ENCODE measurements at regions not wholly inside any gene's neighbourhood (a gene's known extent, or its start where the extent isn't known, plus 50 kb on each side); places are given as distances from the start of the nearest gene placed in this dataset.

DNA sequence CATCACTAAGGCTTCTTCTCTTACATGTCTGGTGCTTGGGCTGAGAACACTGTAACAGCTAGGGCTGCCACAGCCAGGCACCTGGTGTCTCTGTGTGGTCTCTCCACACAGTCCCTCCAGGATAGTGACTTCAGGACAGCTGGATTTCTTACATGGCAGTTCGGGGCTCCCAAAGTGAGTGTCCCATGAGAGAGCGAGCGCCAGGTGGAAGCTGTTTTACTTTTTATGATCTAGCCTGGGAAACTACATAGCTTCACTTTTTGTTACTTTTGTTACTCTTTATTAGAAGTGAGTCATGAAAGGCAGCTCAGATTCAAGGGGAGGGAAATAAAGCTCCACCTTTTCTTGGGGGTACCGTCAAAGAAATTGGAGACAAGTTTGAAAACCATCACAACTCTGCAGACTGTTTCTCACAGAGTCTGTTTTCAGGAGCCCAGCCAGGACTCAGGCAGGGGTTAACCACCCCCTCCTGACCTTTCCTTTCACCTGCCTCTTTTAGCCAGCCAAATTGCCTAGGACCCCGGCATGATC lies 373.0 kb downstream of the MID1IP1 start:
- no peak for DNase-seq

DNA sequence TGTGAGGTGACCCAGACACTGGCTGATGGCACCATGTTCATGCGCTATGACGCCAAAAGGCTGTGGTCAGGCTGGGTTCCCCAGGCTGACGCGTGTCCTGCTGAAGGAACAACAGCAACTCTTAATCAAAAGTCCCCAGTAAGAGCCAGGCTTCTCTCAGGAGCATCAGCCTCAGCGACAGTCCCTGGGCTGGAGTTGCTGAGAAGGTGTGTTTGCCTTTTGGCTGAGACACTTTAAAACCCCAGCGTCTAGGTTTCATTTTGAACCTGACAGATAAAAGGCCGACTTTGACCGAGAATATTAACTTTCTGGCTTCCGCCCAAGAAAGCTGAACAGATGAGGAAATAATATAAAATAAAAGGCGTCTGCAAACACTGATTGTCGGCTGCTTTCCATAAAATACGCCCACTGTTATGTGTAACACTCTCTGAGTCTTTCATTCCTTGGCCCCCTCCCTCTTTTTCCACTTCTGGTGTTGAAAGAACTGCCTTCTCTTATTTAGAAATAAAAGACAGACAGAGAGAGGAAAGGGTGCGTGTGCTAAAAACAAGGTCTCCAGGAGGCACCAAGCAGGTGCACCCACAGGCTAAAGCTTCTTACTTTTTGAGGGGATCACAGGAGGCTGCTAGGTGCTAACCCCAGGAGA lies 373.6 kb downstream of the MID1IP1 start:
- DNase-seq, result peak in 1 of 2 donors; percentile 45

DNA sequence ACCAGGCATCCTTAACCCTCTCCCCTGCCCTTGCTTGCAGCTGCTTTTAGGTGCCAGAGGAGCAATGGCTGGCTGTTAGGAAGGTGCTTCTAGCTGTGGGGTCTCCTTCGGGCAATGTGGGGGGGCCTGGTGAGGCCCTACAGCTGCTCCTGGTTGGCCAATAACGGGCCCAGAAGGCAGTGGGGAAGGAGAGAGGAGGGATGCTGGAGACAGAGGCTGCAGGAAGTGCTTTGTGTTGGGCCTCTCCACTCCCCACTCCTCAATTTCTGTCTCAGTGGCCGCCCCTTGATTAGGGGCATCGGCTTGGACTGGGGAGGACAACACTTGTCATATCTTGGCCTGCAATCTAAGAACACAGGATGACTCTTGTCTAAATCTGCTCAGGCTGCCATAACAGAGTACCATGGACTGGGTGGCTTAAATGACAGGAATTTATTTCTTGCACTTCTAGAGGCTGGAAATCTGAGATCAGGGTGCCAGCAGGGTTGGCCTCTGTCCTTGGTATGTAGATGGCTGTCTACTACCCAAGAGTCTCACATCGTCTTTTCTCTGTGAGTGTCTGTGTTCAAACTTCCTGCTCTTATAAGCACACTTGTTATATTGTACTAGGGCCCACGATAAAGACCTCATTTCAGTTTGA lies 374.3 kb downstream of the MID1IP1 start:
- no peak for DNase-seq

DNA sequence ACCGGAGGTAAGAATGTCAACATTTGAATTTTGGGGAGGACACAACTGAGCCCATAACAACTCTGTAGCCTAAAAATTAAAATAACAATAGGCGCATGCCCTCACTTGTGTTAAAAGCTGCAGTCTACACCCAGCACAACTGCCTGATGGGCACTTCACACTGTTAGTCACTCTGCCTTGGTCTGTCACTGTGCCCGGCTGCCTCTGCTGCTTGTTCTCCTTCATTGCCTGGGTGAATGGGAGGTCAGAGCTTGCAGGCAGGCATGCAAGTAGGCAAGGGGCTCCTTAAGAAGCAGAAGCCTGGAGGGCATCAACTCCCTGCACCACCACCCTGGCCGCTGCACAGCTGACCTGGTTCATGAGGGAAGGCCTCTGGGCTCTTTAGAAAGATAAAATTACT lies 374.8 kb downstream of the MID1IP1 start:
- no peak for DNase-seq

DNA sequence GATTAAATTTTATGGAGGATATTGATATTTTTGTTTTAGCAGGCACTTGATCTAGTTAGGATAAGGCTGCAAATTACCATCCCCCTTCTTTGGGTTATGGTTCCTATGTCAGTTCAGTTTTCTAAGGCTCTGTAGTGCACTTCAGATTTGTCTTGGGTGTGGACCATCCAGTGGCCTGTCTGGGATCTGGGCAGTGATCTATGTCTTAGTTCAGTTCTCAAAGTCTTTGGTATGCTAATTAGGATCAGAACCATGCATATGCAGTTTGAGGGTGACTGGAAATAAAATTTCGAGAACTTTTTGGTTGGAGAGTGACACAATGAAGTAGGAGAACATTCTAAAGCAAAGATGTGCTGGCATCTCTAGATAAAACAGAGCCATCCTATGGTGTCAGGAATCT lies 388.2 kb downstream of the MID1IP1 start:
- DNase-seq, result no peak

DNA sequence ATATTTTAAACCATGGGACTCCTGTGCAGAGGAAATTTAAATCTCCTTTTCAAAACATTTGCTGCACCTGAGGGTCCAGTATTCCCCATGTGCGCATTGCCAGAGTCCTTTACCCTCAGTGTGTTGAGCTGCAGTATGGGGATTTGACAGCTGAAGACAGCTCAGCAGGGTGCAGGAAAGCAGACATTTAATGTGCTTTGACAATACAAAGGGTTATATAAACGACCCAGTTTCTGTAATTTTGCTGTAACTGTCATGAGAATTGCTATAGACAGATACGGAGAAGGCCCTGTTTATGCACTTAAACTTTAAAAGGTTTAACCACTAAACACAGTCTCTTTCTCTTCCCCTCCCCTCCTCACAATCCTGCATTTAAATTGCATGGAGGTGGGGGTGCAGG lies 393.4 kb downstream of the MID1IP1 start:
- DNase-seq, result no peak

DNA sequence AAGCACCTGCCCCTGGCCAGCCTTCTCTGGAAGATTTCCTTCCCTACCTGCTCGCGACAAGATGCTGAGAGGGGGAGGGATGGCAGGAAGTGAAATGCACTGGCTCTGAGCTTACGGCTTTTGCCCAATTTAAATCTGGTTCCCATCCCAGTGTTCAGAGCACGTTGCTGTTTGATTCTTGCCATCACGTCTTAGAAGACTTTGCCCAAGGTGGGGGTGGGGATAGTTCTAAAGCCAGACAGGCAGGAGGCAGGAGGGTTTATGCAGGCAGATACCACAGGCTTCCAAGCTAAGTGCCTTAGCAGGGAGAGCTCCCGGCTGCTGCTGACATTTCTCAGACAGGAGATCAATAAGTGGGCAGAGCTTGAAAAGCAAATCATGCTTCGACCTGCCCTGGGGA lies 393.9 kb downstream of the MID1IP1 start:
- DNase-seq, result no peak

DNA sequence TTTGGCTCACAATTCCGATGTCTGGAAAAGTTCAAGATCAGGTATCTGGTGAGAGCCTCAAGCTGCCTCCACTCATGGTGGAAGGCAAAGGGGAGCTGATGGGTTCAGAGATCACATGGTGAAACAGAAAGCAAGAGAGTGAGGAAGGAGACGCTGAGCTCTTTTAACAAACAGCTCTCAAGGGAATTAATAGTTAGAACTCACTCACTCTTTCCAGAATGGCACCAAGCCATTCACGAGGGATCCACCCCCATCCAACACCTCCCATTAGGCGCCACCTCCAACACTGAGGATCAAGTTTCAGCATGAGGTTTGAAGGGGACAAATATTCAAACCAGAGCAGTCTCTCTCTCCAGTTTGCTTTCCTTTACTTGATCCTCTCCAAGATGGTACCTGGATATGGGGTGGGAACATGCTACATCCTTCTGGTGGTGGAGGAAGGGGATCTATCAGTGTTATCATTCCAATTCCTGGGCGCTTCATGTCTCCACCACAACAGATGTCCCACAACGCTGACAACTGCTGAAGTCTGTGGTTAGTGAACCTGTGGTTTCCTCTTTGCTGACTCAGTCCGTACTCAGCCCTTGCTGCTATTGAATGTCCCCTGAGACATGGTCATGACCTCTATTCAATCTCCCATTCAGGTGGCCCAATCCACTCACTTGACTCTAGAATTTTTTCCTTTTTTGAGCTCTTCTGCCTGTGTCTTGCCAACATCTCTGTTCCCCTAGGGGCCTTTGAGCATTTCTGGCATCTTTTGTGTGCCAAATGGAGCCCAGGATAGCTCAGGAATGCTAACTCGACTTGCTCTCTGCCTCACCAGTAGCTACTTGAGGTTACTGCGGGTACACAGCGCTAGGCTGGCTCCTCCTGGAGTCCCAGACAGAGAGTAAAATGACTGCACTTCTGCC lies 395.2 kb downstream of the MID1IP1 start:
- DNase-seq, result no peak

DNA sequence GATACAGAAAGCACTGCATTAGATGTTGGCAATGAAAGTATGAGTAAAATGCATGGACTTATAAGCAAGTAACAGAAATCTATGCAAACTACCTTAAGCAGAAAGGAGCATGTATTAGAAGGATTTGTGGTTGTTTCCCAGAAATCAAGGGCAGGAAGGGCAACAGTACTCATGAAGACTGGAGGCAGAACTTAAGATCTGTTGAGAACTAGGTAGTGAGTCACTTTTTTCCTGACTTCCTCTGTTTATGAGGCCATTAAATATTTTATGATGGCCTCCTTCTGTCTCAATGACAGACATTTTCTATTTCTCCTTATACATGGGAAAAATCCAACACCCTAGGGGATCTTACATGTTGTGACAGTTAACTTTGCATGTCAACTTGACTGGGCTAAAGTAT lies 398.2 kb downstream of the MID1IP1 start:
- no peak for DNase-seq

DNA sequence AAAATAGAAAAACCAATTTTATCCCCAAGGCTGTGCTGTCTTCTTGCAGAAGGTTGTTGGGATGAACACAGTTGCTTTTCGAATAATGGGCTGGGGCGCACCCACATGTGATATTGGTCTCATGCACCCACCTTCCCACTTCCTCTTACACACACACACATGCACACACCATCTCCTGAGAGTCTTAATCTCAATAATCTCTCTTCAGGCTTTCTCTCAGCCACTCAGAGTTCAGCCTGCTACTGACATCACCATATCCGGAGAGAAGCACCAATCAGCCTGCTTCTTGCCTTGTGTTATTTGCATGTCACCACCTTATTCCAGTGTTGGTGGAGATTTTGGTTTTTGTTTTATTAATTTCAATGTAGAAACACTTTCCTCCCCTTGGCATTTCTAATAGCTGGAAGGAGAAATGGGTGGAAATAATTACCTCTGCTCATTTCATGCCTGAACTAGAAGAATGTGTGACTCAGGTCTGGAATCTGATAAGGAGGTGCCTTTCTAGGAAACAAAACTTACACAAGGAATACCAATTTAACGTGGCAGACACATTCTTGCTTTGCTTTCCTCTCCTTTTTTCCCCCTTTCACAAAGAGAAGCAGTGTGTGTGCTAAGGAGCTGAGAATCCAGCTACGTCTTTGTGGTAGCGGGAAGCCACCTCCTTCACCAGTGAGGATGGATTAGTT lies 400.2 kb downstream of the MID1IP1 start:
- DNase-seq, result no peak

DNA sequence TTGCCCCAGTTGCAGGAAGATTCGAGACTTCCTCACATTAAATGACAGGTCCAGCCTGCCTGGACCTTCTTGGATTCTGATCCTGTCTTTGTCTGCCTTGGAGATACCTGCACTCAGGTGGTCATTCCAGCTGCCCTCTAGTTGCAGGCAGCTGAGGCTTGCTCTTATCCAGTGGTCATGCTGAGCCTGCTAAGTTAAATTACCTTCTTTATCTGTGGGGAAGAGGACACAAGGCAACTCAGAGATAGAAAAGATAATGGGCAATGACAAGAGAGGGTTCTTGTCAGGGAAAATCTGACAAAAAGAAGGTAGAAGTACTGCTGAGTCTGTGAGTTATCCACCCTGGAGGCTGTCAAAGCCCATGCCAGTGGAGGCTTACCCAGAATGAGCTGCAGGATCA lies 401.4 kb downstream of the MID1IP1 start:
- DNase-seq, result no peak

DNA sequence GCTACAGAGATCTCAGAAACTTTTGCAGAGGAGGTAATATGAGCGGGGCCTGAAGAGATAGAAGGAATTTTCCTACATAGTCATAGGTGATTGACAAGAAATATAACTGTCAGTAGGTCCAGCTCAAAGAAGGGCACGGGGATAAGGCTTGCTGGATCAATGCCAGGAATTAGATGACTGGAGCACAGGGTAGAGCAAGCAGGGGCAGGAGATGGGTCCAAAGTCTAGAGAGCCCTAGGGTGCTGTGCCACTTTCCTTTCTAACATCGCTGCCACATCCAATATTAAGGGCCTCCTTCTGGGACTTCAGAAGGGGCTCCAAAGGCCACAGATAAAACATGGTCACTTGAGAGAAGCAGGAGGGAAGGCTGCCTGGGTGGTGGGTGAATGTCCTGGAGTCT lies 402.2 kb downstream of the MID1IP1 start:
- DNase-seq, result no peak

DNA sequence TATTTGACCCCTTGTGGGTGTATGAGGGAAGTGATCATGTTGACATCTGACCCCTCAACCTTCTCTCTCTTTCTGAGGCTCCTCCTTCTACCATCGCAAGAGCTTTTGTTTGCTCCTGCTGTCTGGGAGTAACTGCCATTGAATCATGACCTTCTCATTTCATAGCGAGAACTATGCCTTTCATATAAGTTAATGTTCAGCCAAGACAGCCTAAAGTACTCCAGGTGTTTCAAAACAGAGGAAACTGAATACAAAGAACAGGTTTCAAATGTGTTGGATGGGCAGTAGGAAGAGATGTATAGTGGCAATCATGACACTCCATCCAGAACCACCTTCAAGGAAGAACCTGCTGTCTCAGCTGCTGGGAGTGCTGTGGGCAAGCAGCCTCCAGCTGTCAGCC lies 403.1 kb downstream of the MID1IP1 start:
- DNase-seq, result no peak

DNA sequence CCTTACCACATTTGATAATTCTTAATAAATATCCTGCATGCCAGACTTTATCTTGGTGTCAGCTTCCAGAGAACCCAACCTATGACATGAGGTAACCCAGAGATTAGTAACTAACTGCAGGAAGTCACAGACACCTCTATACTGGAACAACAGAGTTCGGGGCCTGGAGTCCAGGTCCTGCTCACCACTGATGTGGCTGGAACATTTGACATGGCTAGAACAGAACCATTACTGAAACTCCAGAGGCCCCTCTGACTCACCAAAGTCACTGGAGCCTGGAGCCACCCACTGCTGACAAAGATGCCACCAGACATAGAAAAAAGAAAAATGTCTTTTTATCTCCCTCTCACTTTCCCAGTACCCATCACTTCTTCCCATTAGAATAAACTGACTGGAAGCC lies 403.7 kb downstream of the MID1IP1 start:
- DNase-seq, result no peak

DNA sequence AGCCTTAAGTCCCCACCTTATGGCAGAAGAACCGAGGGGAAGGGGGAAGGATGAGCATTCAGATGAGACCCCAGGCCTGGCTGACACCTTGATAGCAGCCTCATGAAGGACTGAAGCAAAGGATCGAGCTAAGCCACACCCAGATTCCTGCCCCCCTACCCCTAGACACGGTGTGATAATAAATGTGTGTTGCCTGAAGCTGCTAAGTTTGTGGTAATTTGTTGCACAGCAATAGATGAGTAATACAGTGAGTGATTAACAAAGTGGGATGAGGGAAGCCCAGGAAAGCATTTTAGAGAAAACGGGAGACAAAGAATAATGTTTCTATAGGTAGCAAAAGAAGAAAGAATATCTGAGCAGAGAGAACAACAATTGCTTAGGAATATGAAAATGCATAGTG lies 404.2 kb downstream of the MID1IP1 start:
- no peak for DNase-seq

DNA sequence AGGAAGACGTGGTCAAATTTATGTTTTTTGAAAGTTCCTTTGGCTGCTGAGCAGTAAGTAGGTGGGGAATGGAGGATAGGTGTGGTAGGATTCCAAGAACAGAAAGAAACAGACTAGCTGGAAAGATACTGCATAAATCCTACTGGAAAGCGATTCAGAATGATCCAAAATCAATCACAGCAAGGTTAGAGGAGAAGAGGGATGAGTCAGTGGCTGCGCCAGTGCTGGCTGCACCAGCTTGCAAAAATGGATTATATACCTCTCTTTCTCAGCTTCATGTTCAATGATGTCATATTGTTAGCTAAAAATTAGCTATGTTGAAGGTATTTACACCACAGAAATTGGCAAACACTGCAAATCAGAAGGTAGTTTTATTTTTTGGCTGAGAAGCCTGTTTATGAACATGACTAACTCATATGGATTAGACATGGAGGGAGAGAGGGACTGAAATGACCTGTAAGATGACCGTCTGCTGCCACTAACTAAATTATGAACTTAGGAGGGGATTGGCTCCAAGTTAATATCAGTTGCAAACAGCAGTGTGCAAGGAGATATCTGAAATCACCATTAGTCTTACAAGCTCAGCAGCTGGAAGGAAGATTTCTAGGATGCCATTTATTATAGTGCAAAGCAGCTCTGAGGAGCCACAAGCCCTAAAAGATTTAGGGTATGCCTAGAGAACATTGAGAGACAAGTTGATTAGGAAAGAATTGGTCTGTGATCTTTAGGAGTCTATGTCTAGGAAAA lies 405.3 kb downstream of the MID1IP1 start:
- no peak for DNase-seq

DNA sequence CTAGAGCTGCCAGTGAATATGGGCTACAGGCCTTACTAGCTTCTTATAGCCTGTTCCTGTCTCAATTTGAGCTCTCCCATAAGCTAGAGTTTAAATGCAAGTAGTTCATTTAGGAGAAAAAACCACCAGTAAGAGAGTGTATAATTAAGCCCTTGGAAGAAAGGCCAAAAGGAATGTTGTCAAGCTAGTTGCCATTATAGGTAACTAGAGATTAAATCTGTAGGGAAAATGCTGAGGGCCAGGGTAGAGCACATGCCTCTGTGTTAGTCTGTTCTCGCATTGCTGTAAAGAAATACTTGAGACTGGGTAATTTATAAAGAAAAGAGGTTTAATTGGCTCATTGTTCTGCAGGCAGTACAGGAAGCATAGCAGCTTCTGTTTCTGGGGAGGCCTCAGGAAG lies 410.2 kb downstream of the MID1IP1 start:
- no peak for DNase-seq

DNA sequence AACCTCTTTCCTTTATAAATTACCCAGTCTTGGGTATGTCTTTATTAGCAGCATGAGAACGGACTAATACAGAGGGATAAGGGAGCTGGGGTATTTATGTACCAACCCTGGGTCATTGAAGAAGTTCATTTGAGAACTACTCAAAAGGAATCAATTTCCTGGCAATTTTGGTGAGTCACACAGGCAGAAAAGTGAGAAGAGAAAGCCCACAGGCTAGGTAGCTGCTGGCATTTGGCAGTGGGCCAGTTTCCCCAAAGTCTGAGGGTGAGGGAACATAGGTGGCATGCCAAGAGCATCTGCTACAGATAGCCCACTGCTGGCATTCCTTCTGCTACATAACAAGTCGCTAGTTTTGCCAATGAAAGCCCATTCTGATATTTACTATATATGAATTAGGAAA lies 411.2 kb downstream of the MID1IP1 start:
- no peak for DNase-seq

DNA sequence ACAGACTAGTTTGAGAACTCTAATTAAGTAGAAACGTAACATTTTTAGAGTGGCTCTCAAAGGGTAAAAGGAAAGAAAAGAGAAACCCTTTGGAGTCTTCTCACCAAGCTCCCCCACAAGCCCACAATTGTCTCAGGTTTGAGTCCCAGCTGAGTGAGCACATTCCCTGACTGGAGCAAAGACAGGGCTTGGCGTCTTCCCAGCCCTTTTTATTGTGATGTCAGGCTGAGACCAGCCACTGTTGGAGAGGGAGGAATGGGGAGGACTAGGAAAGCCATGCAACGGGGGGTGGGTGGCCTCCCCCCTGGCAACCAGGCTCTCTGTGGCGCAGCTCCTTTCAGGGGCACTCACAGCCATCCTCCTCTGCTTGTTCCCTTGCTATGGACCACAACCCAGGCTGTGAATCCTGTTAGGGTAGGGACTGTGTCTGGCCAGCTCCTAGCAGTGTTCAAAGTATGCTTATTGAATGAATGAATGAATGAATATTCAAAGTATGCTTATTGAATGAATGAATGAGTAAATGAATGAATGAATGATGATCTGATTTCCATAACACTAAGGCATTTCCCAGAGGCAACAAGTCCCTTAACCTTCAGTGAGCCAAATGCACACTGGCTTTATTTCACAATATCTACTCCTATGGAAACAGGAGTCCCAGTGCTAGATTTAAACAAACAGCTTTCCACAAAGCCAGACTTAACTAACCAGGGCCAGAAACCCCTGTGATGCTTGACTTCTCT lies 413.3 kb downstream of the MID1IP1 start:
- no peak for DNase-seq

DNA sequence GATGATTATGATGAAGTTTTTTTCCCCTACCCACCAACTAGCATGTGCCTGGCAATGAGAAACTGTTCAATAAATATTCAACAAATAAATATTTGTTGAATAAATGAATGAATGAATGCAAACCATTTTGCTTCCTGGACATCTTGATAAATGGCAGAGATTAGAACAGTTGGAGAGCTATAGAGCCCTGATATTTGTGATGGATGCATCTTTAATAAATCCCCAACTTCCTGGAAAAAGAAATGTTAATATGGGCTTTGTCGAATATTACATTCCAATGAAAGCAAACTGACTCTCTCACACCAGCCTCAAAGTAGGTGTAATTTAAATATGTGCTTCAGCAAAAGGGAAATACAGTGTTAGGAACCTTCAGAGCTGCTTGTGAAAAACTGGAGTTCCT lies 419.7 kb downstream of the MID1IP1 start:
- no peak for DNase-seq

Data from right lung (tissue), 2 donors.